Psoas muscle (tissue), 7 donors: ENCODE measurements at regions not wholly inside any gene's neighbourhood (a gene's known extent, or its start where the extent isn't known, plus 50 kb on each side); places are given as distances from the start of the nearest gene placed in this dataset.

Experiments
- ATAC-seq, 4 donors: fragments of 200-7000 bp; cut with Tn5 transposase; one replicate each; pipeline ENCODE4 v1.9.1; 2020; ENCODE audit warnings: moderate library complexity in 3 of 4, mild to moderate bottlenecking in 2 of 4
- DNase-seq, 2 donors: peaks; one replicate each; pipeline ENCODE4 v3.0.0-alpha.2; 2020
- H3K27ac ChIP-seq: fragments of 200-600 bp; one replicate; pipeline ENCODE4 v1.8.0; 2022
- H3K27me3 ChIP-seq, 3 donors: fragments of 200-600 bp in 1 of 3; one replicate each; pipeline versions ENCODE4 v1.6.1 to v1.8.0; 2013 to 2022; ENCODE audit warnings: low read length in 2 of 3, mild to moderate bottlenecking in 2 of 3, moderate library complexity in 1 of 3; ENCODE audit not compliant: insufficient read depth in 3 of 3
- H3K36me3 ChIP-seq, 2 donors: fragments of 200-600 bp in 1 of 2; one replicate each; pipeline versions ENCODE4 v1.6.1 to v1.8.0; 2013 to 2022; ENCODE audit warnings: low read depth in 1 of 2, mild to moderate bottlenecking in 1 of 2, moderate library complexity in 1 of 2; ENCODE audit not compliant: insufficient read depth in 1 of 2
- H3K4me1 ChIP-seq: fragments of 200-600 bp; one replicate; pipeline ENCODE4 v1.8.0; 2022
- H3K4me3 ChIP-seq: fragments of 200-600 bp; one replicate; pipeline ENCODE4 v1.8.0; 2022; ENCODE audit warnings: mild to moderate bottlenecking
- H3K9me3 ChIP-seq: fragments of 200-600 bp; one replicate; pipeline ENCODE4 v1.8.0; 2022
- CTCF ChIP-seq: fragments of 200-600 bp; IDR thresholded peaks from one replicate; pipeline ENCODE4 v1.8.0; 2022; ENCODE audit warnings: antibody characterized with exemption
- WGBS, 3 donors: extraction: QIAGEN DNeasy Blood & Tissue Kit; methylation state at CpG; one replicate each; pipeline versions ENCODE4 v1.1.6 to v1.1.7; 2013; 5-methylcytosine and 5-hydroxymethylcytosine counted together
- intact Hi-C, 2 donors: fragments of 100-400 bp; cut with DNase I; formaldehyde crosslinking; loops; one replicate each; pipeline versions ENCODE4 v1.11.0 to v1.14.2; 2022
- donor health status: healthy with polysubstance abuse.
- donor health status: DM: no; HTN: no; CAD: no; lungs with moderate emphysema.
- donor health status: Bipolar disorder and iron deficiency.
- donor health status: healthy.
- donor health status: DM: yes; HTN: yes; CAD: no.
- donor health status: DM: no; HTN: no; CAD: no.
- donor health status: DM: yes; HTN: yes; CAD: no.

GRCh38 chr5:1642621-1643061 is 118.9 kb upstream of the LPCAT1 start:
- H3K36me3 ChIP-seq = no peaks in the 10 kb centered on the region
- DNase-seq (peak in 1 of 2 donors; percentile 41), ATAC-seq (no peak)
- WGBS, 3 donors = 75 to 89% (median 80%) methylated on average over 11 of the region's 11 CpGs
- H3K27ac ChIP-seq = no peak overlapping the region
- TF ChIP-seq CTCF = no peak
- H3K27me3 ChIP-seq = peaks cover 4 to 24% (median 8%) of the 10 kb centered on the region in 3 donors
- no peak overlapping the region for H3K4me3 ChIP-seq
- H3K9me3 ChIP-seq = no peaks in the 10 kb centered on the region
- no peaks in the 10 kb centered on the region for H3K4me1 ChIP-seq
- intact Hi-C loops = loop anchor here (5.0 to 10.0 kb wide), 3 partner anchors 258 to 478 kb away; no protein-coding TSS in a partner anchor

GRCh38 chr5:1642221-1642620 is 118.5 kb upstream of the LPCAT1 start:
- H3K27ac ChIP-seq = no peak overlapping the region
- 76 to 83% (median 78%) methylated on average over 8 of the region's 8 CpGs for WGBS, 3 donors
- ATAC-seq (no peak), DNase-seq (peak in 1 of 2 donors; percentile 23)
- H3K27me3 ChIP-seq = peaks cover 4 to 24% (median 8%) of the 10 kb centered on the region in 3 donors
- intact Hi-C loops = loop anchor here (5.0 to 10.0 kb wide), 3 partner anchors 257 to 477 kb away; no protein-coding TSS in a partner anchor
- no peaks in the 10 kb centered on the region for H3K9me3 ChIP-seq
- H3K4me1 ChIP-seq = no peaks in the 10 kb centered on the region
- H3K36me3 ChIP-seq = no peaks in the 10 kb centered on the region
- no peak for TF ChIP-seq CTCF
- no peak overlapping the region for H3K4me3 ChIP-seq

- Histone ChIP-seq H3K9me3 (no peaks in the 10 kb centered on the region), H3K36me3 (no peaks in the 10 kb centered on the region), H3K4me3 (no peak overlapping the region), H3K4me1 (no peaks in the 10 kb centered on the region), H3K27me3 (peaks cover 4 to 24% (median 8%) of the 10 kb centered on the region in 3 donors), H3K27ac (no peak overlapping the region)
- TF ChIP-seq CTCF = peak; percentile 44
- WGBS, 3 donors = 3 to 11% (median 5%) methylated on average over 12 of the region's 12 CpGs
- intact Hi-C loops = loop anchor here (5.0 to 10.0 kb wide), 3 partner anchors 257 to 477 kb away; no protein-coding TSS in a partner anchor
- ATAC-seq (peak in 3 of 4 donors; percentile 62 to 76 (median 74)), DNase-seq (peak; percentile 74 to 84)
These were observed 117.9 kb upstream of the LPCAT1 start for GRCh38 chr5:1641560-1642166.

- WGBS, 3 donors = 80 to 88% (median 82%) methylated on average over 14 to 16 of the region's 16 CpGs
- H3K36me3 ChIP-seq = no peaks in the 10 kb centered on the region
- no peak for TF ChIP-seq CTCF
- no peak overlapping the region for H3K4me3 ChIP-seq
- ATAC-seq = no peak
- peak in 1 of 2 donors; percentile 38 for DNase-seq
- H3K27ac ChIP-seq = no peak overlapping the region
- H3K4me1 ChIP-seq = no peaks in the 10 kb centered on the region
- H3K27me3 ChIP-seq = peaks cover 4 to 24% (median 8%) of the 10 kb centered on the region in 3 donors
- intact Hi-C loops = loop anchor here (5.0 to 10.0 kb wide), 3 partner anchors 256 to 476 kb away; no protein-coding TSS in a partner anchor
- no peaks in the 10 kb centered on the region for H3K9me3 ChIP-seq
These were observed 117.3 kb upstream of the LPCAT1 start for GRCh38 chr5:1641041-1641440.
